CD4-positive, CD25-positive, alpha-beta regulatory T cell (primary cell): ENCODE measurements at regions not wholly inside any gene's neighbourhood (a gene's known extent, or its start where the extent isn't known, plus 50 kb on each side); places are given as distances from the start of the nearest gene placed in this dataset.

Experiments
- ATAC-seq, 2 donors: fragments of 150-1000 bp; cut with Tn5 transposase; one replicate each; pipeline ENCODE4 v1.10.0; 2021; ENCODE audit warnings: low read depth in 2 of 2, moderate number of reproducible peaks in 2 of 2, moderate library complexity in 1 of 2
- DNase-seq, 3 donors: peaks; one replicate each; pipeline versions ENCODE4 v3.0.0 to v3.0.0-alpha.2; 2012 to 2022; ENCODE audit warnings: mixed read lengths in 1 of 3
- H3K27ac ChIP-seq: one replicate; pipeline ENCODE4 v1.7.0; 2013; ENCODE audit warnings: mild to moderate bottlenecking, low read length; ENCODE audit not compliant: insufficient read depth, poor library complexity, severe bottlenecking
- H3K27me3 ChIP-seq: one replicate; pipeline ENCODE4 v1.7.0; 2013; ENCODE audit warnings: low read length; ENCODE audit not compliant: control insufficient read depth, insufficient read depth
- H3K36me3 ChIP-seq: one replicate; pipeline ENCODE4 v1.7.0; 2013; ENCODE audit warnings: mild to moderate bottlenecking, low read length, moderate library complexity; ENCODE audit not compliant: control insufficient read depth, insufficient read depth
- H3K4me1 ChIP-seq: 2 replicates; pipeline ENCODE4 v1.7.0; 2013; ENCODE audit warnings: mild to moderate bottlenecking, low read length; ENCODE audit not compliant: insufficient read depth, control insufficient read depth, poor library complexity, severe bottlenecking
- H3K4me3 ChIP-seq: one replicate; pipeline ENCODE4 v1.7.0; 2013; ENCODE audit warnings: low read depth, mild to moderate bottlenecking, low read length, moderate library complexity
- H3K9me3 ChIP-seq, 2 experiments: 1 replicate in 1 of 2; 2 replicates in 1 of 2; pipeline ENCODE4 v1.7.0; 2013; ENCODE audit warnings: low read length in 2 of 2, mild to moderate bottlenecking in 1 of 2, moderate library complexity in 1 of 2; ENCODE audit not compliant: control insufficient read depth in 2 of 2
- H3K27ac Mint-ChIP-seq, 3 donors: one replicate each; pipeline ENCODE4 v1.8.0; 2020 to 2022; ENCODE audit warnings: mild to moderate bottlenecking in 3 of 3, mixed read lengths in 3 of 3, moderate library complexity in 2 of 3
- H3K27me3 Mint-ChIP-seq: one replicate; pipeline ENCODE4 v1.8.0; 2022; ENCODE audit warnings: mild to moderate bottlenecking, mixed read lengths
- H3K36me3 Mint-ChIP-seq: one replicate; pipeline ENCODE4 v1.8.0; 2020; ENCODE audit warnings: mixed read lengths
- H3K4me1 Mint-ChIP-seq, 4 donors: one replicate each; pipeline ENCODE4 v1.8.0; 2020 to 2022; ENCODE audit warnings: mixed read lengths in 4 of 4, mild to moderate bottlenecking in 1 of 4
- H3K4me3 Mint-ChIP-seq, 4 donors: one replicate each; pipeline ENCODE4 v1.8.0; 2020 to 2022; ENCODE audit warnings: mild to moderate bottlenecking in 4 of 4, mixed read lengths in 4 of 4, moderate library complexity in 3 of 4
- H3K9me3 Mint-ChIP-seq, 7 donors: one replicate each; pipeline ENCODE4 v1.8.0; 2020 to 2022; ENCODE audit warnings: mixed read lengths in 7 of 7, mild to moderate bottlenecking in 3 of 7, moderate library complexity in 2 of 7

DNA sequence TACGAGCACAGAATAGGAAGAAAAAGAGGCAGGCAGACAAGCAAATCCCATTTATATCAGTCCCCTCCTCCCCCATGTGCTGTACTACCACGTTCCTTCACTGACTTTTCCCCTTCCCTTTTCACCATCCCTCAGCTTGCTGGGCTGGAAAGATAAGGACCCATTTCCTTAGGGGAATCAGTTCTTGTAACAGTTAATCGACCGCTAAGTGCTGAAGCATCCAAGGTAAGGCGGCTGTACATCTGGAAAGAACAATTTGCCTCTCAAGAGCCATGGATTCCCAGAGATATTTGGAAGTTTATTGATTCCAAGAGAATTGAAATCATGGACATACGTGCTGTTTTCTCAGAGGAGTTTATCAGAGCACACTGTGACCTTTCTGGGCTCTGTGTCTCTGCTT is 1688.0 kb downstream of the STIM2 start:
- Histone ChIP-seq H3K27ac (no peak overlapping the region), H3K27me3 (no peaks in the 10 kb centered on the region), H3K36me3 (no peaks in the 10 kb centered on the region), H3K4me3 (no peak overlapping the region), H3K9me3 (no peaks in the 10 kb centered on the region), H3K4me1 (no peaks in the 10 kb centered on the region)
- Mint-ChIP-seq H3K4me1 (no peaks in the 10 kb centered on the region), H3K4me3 (no peak overlapping the region), H3K9me3 (peaks cover 3 to 24% (median 10%) of the 10 kb centered on the region in 7 donors), H3K27me3 (no peaks in the 10 kb centered on the region), H3K36me3 (no peaks in the 10 kb centered on the region), H3K27ac (no peak overlapping the region)
- ATAC-seq = no peak
- DNase-seq = no peak

DNA sequence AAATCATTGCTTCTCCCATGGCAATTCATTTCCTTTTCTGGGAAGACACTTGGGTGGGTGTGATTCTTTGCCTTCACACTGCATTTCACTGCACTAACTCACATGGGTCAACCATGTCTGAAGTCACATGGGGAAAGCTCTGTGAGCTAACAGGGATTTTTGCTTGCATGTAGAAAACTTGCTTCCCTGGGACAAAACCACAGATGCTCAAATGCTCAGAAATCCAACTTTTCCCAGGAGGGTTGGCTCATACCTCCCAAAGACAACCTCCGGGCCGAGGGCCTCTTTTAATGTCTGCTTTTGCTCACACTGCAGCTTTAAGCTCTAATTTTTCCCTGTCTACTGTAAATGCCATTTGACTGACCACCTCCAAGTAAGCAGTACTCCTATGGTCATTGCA is 1695.2 kb downstream of the STIM2 start:
- no peaks in the 10 kb centered on the region for H3K27me3 ChIP-seq
- H3K27ac Mint-ChIP-seq = no peak overlapping the region
- H3K4me3 Mint-ChIP-seq = no peak overlapping the region
- no peaks in the 10 kb centered on the region for H3K27me3 Mint-ChIP-seq
- no peaks in the 10 kb centered on the region for H3K36me3 Mint-ChIP-seq
- H3K27ac ChIP-seq = no peak overlapping the region
- no peaks in the 10 kb centered on the region for H3K4me1 ChIP-seq
- peaks cover 0 to 2% of the 10 kb centered on the region in 2 experiments for H3K9me3 ChIP-seq
- no peaks in the 10 kb centered on the region for H3K4me1 Mint-ChIP-seq
- no peaks in the 10 kb centered on the region for H3K36me3 ChIP-seq
- no peak for DNase-seq
- ATAC-seq = no peak
- H3K9me3 Mint-ChIP-seq = peaks cover 0 to 28% (median 7%) of the 10 kb centered on the region in 7 donors
- no peak overlapping the region for H3K4me3 ChIP-seq

DNA sequence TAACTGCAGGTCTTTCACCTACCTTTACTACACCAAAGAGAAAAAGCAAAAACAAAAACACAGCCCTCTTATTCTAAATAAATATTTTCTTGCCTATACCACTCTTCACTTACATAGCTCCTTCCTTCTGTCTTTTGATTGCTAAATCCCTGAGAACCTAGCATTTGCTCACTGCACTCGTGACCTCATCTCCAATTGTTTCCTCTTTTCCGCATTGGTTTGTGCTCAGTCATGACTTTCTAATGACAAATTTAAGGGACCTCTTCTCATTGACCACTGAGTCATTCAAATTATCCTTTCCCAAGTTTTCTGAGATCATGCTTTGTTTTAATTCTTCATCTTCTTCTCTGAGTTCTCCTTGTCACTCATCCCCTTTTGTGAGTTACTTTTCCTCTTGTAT is 1697.1 kb downstream of the STIM2 start:
- DNase-seq (no peak), ATAC-seq (no peak)
- Histone ChIP-seq H3K4me1 (no peaks in the 10 kb centered on the region), H3K27me3 (no peaks in the 10 kb centered on the region), H3K27ac (no peak overlapping the region), H3K9me3 (peaks cover 0 to 2% of the 10 kb centered on the region in 2 experiments), H3K4me3 (no peak overlapping the region), H3K36me3 (no peaks in the 10 kb centered on the region)
- Mint-ChIP-seq H3K36me3 (no peaks in the 10 kb centered on the region), H3K27ac (no peak overlapping the region), H3K9me3 (peaks cover 0 to 24% (median 5%) of the 10 kb centered on the region in 7 donors), H3K27me3 (no peaks in the 10 kb centered on the region), H3K4me3 (no peak overlapping the region), H3K4me1 (no peaks in the 10 kb centered on the region)

DNA sequence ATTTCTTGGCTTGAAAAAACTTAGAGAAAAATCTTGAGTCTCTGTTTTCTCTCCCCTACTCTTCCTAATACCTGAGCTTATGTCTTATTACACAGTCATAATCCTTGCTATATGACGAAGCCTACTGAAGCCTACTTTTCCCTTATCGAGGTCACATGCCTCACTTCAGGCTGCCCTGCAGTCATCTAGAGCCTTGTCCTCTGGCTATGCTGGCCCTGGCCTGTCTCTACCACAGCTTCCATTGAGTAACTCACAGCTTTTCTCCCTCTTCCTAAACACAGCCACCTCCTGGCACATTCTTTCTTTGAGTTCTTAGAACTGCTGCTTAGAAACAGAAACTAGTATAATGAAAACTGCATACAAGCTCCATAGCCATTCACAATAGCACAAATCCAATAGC is 1698.3 kb downstream of the STIM2 start:
- H3K27me3 ChIP-seq = no peaks in the 10 kb centered on the region
- no peak overlapping the region for H3K27ac Mint-ChIP-seq
- H3K36me3 Mint-ChIP-seq = no peaks in the 10 kb centered on the region
- no peak for DNase-seq
- H3K9me3 Mint-ChIP-seq = peaks cover 0 to 16% (median 5%) of the 10 kb centered on the region in 7 donors
- H3K4me1 Mint-ChIP-seq = no peaks in the 10 kb centered on the region
- no peaks in the 10 kb centered on the region for H3K36me3 ChIP-seq
- H3K27ac ChIP-seq = no peak overlapping the region
- H3K9me3 ChIP-seq = peaks cover 0 to 2% of the 10 kb centered on the region in 2 experiments
- no peaks in the 10 kb centered on the region for H3K27me3 Mint-ChIP-seq
- no peak overlapping the region for H3K4me3 Mint-ChIP-seq
- no peak for ATAC-seq
- no peaks in the 10 kb centered on the region for H3K4me1 ChIP-seq
- H3K4me3 ChIP-seq = no peak overlapping the region

DNA sequence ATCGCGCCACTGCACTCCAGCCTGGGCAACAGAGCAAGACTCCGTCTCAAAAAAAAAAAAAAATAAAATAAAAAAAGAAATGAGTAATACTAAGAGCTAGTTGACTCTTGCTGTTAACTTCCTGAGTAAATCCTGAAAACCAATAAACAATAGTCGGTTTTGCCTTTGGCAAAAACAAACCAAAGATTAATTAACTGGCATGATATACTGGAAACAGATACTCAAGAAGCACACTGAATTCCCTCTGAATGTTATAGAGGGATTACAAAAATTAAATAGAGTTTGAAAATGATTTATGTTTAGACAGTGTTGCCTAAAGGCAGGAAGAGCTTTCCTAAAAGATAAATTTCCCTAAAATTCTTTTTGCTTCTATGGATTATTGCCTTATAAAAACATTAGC is 1702.3 kb downstream of the STIM2 start:
- no peaks in the 10 kb centered on the region for H3K4me1 ChIP-seq
- no peak for DNase-seq
- no peaks in the 10 kb centered on the region for H3K27me3 Mint-ChIP-seq
- no peak for ATAC-seq
- no peak overlapping the region for H3K27ac Mint-ChIP-seq
- no peak overlapping the region for H3K4me3 Mint-ChIP-seq
- no peaks in the 10 kb centered on the region for H3K36me3 ChIP-seq
- H3K27me3 ChIP-seq = no peaks in the 10 kb centered on the region
- no peaks in the 10 kb centered on the region for H3K36me3 Mint-ChIP-seq
- H3K4me3 ChIP-seq = no peak overlapping the region
- peaks cover 0 to 20% (median 10%) of the 10 kb centered on the region in 7 donors for H3K9me3 Mint-ChIP-seq
- H3K9me3 ChIP-seq = peaks cover 0 to 5% of the 10 kb centered on the region in 2 experiments
- H3K4me1 Mint-ChIP-seq = no peaks in the 10 kb centered on the region
- no peak overlapping the region for H3K27ac ChIP-seq

DNA sequence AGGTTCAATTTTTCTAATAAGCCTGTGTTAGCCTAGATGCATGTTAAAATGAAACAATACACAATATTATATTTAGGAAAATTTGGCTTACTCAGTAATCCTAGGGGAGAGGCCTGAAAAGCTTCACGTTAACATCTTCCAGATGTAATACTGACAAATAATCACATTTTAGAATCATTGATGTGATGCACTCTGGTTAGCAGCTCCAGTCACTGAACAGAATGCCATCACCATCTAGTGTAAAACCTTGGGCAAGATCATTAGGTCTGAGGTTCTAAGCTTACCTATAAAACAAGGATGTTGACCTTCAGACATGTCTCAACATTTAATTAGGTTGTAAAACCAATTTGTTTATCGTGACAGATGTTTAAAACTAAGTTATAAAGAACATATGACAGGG is 1704.8 kb downstream of the STIM2 start:
- DNase-seq (no peak), ATAC-seq (no peak)
- no peaks in the 10 kb centered on the region for H3K27me3 Mint-ChIP-seq
- H3K4me1 Mint-ChIP-seq = no peaks in the 10 kb centered on the region
- no peak overlapping the region for H3K27ac Mint-ChIP-seq
- H3K4me3 Mint-ChIP-seq = no peak overlapping the region
- H3K9me3 Mint-ChIP-seq = peaks cover 0 to 26% (median 8%) of the 10 kb centered on the region in 7 donors
- Histone ChIP-seq H3K36me3 (no peaks in the 10 kb centered on the region), H3K9me3 (peaks cover 0 to 2% of the 10 kb centered on the region in 2 experiments), H3K27ac (no peak overlapping the region), H3K27me3 (no peaks in the 10 kb centered on the region), H3K4me1 (no peaks in the 10 kb centered on the region), H3K4me3 (no peak overlapping the region)
- no peaks in the 10 kb centered on the region for H3K36me3 Mint-ChIP-seq

DNA sequence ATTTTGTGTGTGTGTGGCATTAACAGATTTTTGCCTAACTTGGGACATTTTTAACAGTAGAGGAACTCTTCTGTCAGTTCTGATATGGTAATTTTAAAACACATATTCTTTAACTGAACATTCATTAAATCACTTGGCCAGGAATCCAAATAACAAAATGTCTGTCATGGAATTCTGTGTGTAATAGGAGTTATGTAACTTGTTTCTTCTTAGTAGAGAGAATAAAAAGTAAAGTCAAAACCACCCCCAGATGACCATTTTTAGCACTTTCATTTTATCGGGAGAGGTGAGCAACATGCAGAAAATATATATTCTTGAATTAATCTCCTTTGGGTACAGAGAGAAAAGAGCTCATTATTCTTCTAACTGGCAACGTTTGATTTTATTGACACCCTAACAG is 1740.3 kb downstream of the STIM2 start:
- DNase-seq (no peak), ATAC-seq (no peak)
- Mint-ChIP-seq H3K27me3 (no peaks in the 10 kb centered on the region), H3K4me1 (no peaks in the 10 kb centered on the region), H3K36me3 (no peaks in the 10 kb centered on the region), H3K27ac (no peak overlapping the region), H3K9me3 (peaks cover 2 to 31% (median 5%) of the 10 kb centered on the region in 7 donors), H3K4me3 (no peak overlapping the region)
- no peaks in the 10 kb centered on the region for H3K36me3 ChIP-seq
- H3K27ac ChIP-seq = no peak overlapping the region
- H3K9me3 ChIP-seq = peaks cover 2% of the 10 kb centered on the region in 2 experiments
- H3K4me3 ChIP-seq = no peak overlapping the region
- no peaks in the 10 kb centered on the region for H3K27me3 ChIP-seq
- no peaks in the 10 kb centered on the region for H3K4me1 ChIP-seq

DNA sequence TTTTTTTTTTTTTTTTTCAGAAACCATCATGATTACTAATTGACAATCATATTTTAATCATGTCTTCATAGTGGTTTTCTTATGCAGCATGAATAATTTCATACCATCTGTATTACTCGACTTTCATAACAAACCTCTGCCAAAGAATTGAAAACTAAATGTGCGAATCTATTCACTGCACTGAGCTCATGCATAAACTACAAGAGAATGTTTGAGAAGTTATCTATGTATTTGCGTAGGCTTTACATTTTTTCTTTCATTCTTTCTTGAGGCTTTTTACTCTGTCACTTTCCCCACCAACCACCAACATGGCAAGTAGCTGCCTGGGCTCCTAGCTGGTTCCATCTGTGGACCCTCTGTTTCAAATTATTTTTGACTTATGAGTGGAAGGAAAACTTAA is 1761.0 kb downstream of the STIM2 start:
- no peaks in the 10 kb centered on the region for H3K4me1 Mint-ChIP-seq

More for the DNA sequence above, 1761.0 kb downstream of the STIM2 start:
- no peaks in the 10 kb centered on the region for H3K4me1 ChIP-seq
- no peak overlapping the region for H3K27ac ChIP-seq
- no peak overlapping the region for H3K4me3 ChIP-seq
- peaks cover 6 to 15% (median 9%) of the 10 kb centered on the region in 7 donors for H3K9me3 Mint-ChIP-seq
- no peaks in the 10 kb centered on the region for H3K27me3 Mint-ChIP-seq
- no peaks in the 10 kb centered on the region for H3K27me3 ChIP-seq
- peaks cover 2 to 7% of the 10 kb centered on the region in 2 experiments for H3K9me3 ChIP-seq
- H3K4me3 Mint-ChIP-seq = no peak overlapping the region
- no peak for ATAC-seq
- no peak for DNase-seq
- H3K27ac Mint-ChIP-seq = no peak overlapping the region
- H3K36me3 Mint-ChIP-seq = no peaks in the 10 kb centered on the region
- no peaks in the 10 kb centered on the region for H3K36me3 ChIP-seq
